Stomach smooth muscle (tissue), 2 donors: ENCODE measurements at regions not wholly inside any gene's neighbourhood (a gene's known extent, or its start where the extent isn't known, plus 50 kb on each side); places are given as distances from the start of the nearest gene placed in this dataset.
A peak's percentile ranks its signal among the peaks of the same experiment; 100 is the strongest.
"Not testable (repeated sequence)": the region's sequence is repeated elsewhere in the genome, so short reads cannot be mapped to it uniquely, and the experiment has no call there.

Experiments
- H3K27ac ChIP-seq: one replicate; pipeline ENCODE4 v1.7.0; 2013; ENCODE audit warnings: mild to moderate bottlenecking, low read length, inconsistent platforms
- H3K27me3 ChIP-seq, 2 donors: one replicate each; pipeline ENCODE4 v1.7.0; 2013; ENCODE audit warnings: low read length in 2 of 2; ENCODE audit not compliant: insufficient read depth in 2 of 2, control insufficient read depth in 1 of 2
- H3K36me3 ChIP-seq, 2 donors: one replicate each; pipeline ENCODE4 v1.7.0; 2013; ENCODE audit warnings: low read length in 2 of 2; ENCODE audit not compliant: control insufficient read depth in 2 of 2, insufficient read depth in 2 of 2
- H3K4me1 ChIP-seq: one replicate; pipeline ENCODE4 v1.7.0; 2013; ENCODE audit warnings: low read length; ENCODE audit not compliant: control insufficient read depth, insufficient read depth
- H3K4me3 ChIP-seq, 2 donors: one replicate each; pipeline ENCODE4 v1.7.0; 2013; ENCODE audit warnings: low read length in 2 of 2
- H3K9ac ChIP-seq, 2 donors: one replicate each; pipeline ENCODE4 v1.7.0; 2013; ENCODE audit warnings: low read length in 2 of 2, mild to moderate bottlenecking in 1 of 2
- H3K9me3 ChIP-seq, 2 donors: one replicate each; pipeline ENCODE4 v1.7.0; 2013; ENCODE audit warnings: low read length in 2 of 2; ENCODE audit not compliant: control insufficient read depth in 2 of 2
- donor health status: healthy.
- donor health status: Pancreatic carcinoma.

DNA sequence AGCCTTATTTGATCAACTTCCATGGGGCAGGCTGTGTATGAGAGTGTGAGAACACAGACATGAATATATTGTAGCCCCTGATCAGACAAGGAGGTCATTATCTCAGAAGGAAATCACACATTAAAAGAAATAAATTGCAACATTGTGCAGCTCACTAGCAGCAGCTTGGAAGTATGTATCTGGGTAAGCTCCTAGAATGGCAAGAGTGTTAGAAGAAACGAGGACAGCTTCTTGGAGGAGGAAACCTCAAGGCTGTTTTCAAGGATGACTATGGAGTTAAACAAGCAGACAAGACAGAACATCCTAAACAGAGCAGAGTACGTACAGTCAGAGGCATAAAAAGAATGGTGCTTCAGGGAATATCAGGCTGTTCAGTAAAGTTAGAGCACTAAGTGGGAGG is 511.0 kb downstream of the SLCO4C1 start:
- Histone ChIP-seq H3K27me3 (no peaks in the 10 kb centered on the region), H3K9ac (no peak overlapping the region), H3K27ac (no peak overlapping the region), H3K36me3 (no peaks in the 10 kb centered on the region), H3K4me1 (no peaks in the 10 kb centered on the region), H3K9me3 (no peaks in the 10 kb centered on the region), H3K4me3 (no peak overlapping the region)

DNA sequence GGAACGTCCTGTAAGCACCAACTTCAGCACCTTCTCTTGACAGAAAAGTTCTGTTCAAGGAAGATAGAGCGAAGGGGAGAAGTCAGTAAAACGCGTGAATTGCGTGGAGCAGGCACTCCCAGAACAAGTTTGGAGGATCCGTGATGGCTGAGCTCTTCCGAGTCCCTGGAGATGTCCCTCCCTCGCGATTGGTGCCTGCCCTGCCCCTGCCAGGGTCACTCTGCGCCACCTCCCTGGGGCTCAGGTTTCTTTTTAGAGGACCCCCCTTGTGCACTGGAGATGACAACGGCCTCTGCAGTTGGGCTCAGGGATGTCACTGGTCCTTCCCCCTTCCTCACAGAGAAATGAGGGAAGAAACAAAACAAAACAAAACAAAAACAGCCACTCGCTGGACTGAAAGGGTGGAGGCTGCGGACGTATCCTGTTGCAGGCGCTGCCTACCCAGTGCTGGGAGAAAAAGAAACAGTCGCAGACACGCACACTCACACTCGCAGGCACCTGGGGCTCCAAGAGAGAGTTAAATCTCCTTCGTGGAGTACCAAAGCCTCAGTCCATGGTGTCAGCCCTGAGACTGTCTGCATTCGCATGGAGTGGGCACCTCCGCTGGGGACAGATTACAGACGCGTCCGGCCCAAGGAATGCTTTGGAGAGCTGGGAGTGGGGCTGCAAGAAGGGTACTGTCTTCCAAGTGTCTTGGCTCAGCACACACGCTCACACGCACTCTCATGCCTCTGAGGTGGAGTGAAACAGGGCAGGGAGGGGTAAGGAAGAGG is 512.7 kb downstream of the SLCO4C1 start:
- Histone ChIP-seq H3K4me3 (peak overlapping the region in 1 of 2 donors; percentile 16), H3K36me3 (no peaks in the 10 kb centered on the region), H3K27me3 (no peaks in the 10 kb centered on the region), H3K27ac (no peak overlapping the region), H3K9ac (no peak overlapping the region), H3K9me3 (no peaks in the 10 kb centered on the region), H3K4me1 (no peaks in the 10 kb centered on the region)

DNA sequence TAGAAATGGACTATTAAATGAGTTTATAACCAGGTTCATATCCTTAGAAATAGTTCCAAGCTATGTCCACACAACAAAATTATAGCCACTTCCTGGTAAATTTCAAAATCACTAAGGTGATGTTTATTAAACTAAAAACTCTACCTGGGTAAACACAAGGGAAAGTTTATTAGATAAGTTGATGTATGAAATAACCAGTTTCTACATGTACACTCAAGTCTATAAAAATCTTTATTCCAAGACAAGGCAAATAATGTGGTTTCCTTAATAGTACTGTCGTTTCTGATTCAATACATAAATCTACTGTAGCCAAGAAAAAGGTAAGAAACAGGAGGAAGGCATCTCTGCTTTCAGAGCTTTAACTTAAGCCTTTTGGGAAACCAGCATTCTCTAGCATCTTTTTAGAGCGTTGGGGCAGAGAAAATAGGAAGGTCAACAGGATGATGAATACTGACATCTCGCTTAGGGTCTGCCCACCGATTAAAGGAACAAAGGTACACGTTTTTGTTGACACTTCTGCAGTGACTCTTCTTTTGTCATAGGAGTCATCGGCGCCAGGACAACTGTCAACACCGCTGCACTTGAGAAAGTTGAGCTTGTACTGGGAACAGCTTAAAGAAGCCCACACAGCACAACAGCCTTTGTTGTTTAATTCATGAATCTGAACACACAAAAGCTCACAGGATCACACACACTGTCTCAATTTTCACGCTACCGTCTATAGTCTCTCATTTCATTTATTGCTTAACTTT is 513.6 kb downstream of the SLCO4C1 start:
- no peaks in the 10 kb centered on the region for H3K27me3 ChIP-seq

DNA sequence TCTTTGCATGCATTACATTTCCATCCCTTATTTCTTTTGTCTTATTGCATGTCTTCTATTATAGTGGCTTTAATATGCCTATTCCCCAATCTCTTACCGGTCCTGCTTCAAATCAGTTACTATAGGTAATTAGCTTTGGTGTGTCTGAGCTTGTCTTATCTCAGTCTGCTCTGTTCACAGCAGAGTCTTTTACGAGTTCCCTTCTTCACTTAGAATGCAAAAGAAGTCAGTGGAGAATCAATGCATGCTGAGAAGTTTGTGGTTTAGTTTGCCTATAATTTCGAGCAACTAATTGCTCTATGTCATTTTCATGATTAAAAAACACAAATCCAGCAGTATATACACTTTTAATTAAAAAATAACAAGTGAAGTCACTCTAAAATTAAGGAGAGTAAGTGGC is 545.0 kb downstream of the SLCO4C1 start:
- Histone ChIP-seq H3K27me3 (no peaks in the 10 kb centered on the region), H3K4me1 (no peaks in the 10 kb centered on the region), H3K4me3 (no peak overlapping the region), H3K36me3 (no peaks in the 10 kb centered on the region), H3K27ac (no peak overlapping the region), H3K9me3 (peaks cover 0 to 2% of the 10 kb centered on the region in 2 donors), H3K9ac (no peak overlapping the region)

More for the DNA sequence above, 513.6 kb downstream of the SLCO4C1 start:
- Histone ChIP-seq H3K4me3 (no peak overlapping the region), H3K36me3 (no peaks in the 10 kb centered on the region), H3K4me1 (no peaks in the 10 kb centered on the region), H3K27ac (no peak overlapping the region), H3K9me3 (no peaks in the 10 kb centered on the region), H3K9ac (no peak overlapping the region)

DNA sequence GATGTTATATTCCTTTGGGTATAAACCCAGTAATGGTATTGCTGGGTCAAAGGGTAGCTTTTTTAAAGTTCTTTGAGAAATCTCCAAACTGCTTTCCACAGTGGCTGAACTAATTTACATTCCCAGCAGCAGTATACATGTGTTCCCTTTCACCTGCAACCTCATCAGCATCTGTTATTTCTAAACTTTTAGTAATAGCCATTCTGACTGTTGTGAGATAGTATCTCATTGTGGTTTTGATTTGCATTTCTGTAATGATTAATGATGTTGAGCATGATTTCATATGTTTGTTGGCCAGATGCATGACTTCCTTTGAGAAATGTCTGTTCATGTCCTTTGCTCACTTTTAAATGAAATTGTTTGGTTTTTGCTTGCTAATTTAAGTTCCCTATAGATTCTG is 553.1 kb downstream of the SLCO4C1 start:
- H3K27ac ChIP-seq, H3K4me1 ChIP-seq, H3K4me3 ChIP-seq, H3K9ac ChIP-seq, H3K27me3 ChIP-seq, H3K9me3 ChIP-seq, H3K36me3 ChIP-seq: not testable (repeated sequence)

DNA sequence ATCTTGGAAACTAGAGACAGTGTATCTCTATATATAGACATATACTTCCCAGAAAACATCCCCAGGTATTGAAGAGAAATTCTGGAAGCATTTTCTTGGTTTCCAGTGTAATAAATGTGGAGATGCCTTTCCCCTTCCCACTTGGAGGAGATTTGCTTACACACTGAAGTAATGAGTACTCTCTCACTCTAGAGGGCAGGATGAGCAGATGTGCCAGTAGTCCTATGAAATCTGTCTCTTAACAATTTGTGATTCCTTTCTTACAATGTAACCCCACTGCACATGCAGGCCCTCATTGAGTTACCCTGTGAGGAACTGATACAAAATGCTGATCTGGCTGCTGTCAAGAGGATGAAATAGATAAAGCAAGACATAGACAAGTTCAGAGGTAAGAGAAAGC is 567.2 kb downstream of the SLCO4C1 start:
- Histone ChIP-seq H3K27me3 (no peaks in the 10 kb centered on the region), H3K27ac (no peak overlapping the region), H3K4me3 (no peak overlapping the region)

DNA sequence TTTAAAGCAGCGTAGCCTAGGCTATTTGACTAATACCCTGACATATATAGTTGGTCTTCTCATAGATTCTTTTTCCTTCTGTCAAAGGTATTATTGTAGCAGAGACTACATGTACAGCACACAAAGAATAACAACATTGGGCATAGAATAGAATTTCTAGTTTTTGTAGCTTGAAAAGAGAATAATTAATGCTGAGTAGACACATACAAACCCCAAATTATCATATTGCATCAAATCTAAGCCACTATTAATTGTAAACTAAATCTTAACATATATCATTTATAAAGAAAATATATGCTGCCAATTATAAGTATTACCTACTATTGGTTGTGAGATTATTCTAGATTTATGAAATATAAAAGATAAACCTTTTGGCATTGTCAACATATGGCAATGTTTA is 574.5 kb downstream of the SLCO4C1 start:
- Histone ChIP-seq H3K4me1 (no peaks in the 10 kb centered on the region), H3K36me3 (no peaks in the 10 kb centered on the region), H3K4me3 (no peak overlapping the region), H3K9ac (no peak overlapping the region), H3K27ac (no peak overlapping the region), H3K27me3 (no peaks in the 10 kb centered on the region), H3K9me3 (no peaks in the 10 kb centered on the region)

More for the DNA sequence above, 567.2 kb downstream of the SLCO4C1 start:
- H3K9ac ChIP-seq, result no peak overlapping the region
- no peaks in the 10 kb centered on the region for H3K4me1 ChIP-seq
- H3K36me3 ChIP-seq, result no peaks in the 10 kb centered on the region
- no peaks in the 10 kb centered on the region for H3K9me3 ChIP-seq

DNA sequence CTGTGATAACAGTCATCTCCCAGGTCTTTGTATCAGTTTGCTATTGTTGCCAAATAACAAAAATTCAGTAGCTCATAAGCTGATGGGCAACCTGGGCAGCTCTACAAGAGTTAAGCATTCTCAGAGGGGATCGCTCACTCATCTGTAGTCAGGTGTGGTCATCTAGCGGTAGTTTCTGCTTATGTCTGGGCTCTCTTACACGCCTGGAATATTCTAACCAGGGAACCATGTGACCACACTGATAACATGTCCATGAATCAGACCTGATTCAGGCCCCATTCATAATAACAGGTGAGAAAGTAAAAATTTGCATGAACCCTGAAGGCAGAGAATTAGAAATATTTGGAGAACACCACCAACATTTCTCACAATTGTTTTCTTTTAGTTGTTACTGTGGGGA is 576.1 kb downstream of the SLCO4C1 start:
- no peaks in the 10 kb centered on the region for H3K27me3 ChIP-seq
- no peak overlapping the region for H3K4me3 ChIP-seq
- no peaks in the 10 kb centered on the region for H3K36me3 ChIP-seq
- no peaks in the 10 kb centered on the region for H3K4me1 ChIP-seq
- H3K27ac ChIP-seq, result no peak overlapping the region
- H3K9ac ChIP-seq, result no peak overlapping the region
- no peaks in the 10 kb centered on the region for H3K9me3 ChIP-seq

DNA sequence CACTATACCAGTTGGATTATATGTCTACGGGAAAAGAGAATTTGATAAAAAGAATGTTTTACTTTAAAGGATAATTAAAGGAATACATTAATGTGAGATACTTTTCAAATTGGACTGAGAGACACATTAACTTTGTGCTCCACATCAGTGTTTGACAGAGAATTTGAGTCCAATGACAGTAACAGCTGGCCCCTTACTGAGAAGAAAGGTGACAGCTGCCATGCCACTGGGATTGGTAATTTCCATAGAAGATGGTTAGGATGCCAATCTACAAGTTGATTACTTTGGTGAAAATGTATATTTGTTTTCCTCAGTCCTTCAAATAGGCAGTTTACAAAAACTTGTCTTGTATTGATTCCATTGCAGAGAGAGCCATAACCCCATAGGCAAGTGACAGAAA is 578.4 kb downstream of the SLCO4C1 start:
- Histone ChIP-seq H3K27ac (no peak overlapping the region), H3K27me3 (no peaks in the 10 kb centered on the region), H3K4me1 (no peaks in the 10 kb centered on the region), H3K9me3 (no peaks in the 10 kb centered on the region), H3K36me3 (no peaks in the 10 kb centered on the region), H3K9ac (no peak overlapping the region), H3K4me3 (no peak overlapping the region)

DNA sequence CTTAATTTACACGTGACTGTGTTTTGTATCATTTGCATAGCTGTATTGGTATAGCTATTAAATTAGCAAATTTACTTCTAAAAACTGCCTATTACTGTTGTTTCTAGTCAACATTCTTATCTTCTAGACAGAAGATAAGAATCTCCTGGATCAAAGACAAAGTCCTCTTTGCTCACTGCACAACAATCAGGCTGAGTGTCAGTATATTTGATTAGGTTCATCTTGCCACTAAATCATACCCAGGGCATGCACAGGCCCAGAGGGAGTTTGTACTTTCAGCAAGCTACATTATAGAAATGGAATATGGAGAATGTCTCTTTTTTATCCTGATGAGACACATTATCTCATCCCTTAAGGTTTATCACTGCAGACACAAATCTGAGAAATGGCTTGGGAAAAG is 579.1 kb downstream of the SLCO4C1 start:
- Histone ChIP-seq H3K9ac (no peak overlapping the region), H3K27ac (no peak overlapping the region), H3K27me3 (no peaks in the 10 kb centered on the region), H3K9me3 (no peaks in the 10 kb centered on the region), H3K4me3 (no peak overlapping the region), H3K4me1 (no peaks in the 10 kb centered on the region), H3K36me3 (no peaks in the 10 kb centered on the region)

DNA sequence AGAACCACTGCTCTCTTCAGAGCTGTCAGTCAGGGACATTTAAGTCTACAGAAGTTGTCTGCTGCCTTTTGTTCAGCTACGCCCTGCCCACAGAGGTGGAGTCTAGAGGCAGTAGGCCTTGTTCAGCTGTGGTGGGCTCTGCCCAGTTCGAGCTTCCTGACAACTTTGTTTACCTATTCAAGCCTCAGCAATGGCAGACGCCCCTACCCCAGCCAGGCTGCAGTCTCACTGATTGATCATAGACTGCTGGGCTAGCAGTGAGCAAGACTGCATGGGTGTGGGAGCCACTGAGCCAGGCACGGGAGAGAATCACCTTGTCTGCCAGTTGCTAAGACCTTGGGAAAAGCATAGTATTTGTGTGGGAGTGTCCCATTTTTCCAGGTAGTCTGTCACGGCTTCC is 580.3 kb downstream of the SLCO4C1 start:
- not testable (repeated sequence) for H3K27ac ChIP-seq, H3K4me1 ChIP-seq, H3K27me3 ChIP-seq, H3K36me3 ChIP-seq, H3K4me3 ChIP-seq, H3K9ac ChIP-seq, H3K9me3 ChIP-seq
